ENCODE measurements at regions not wholly inside any gene's neighbourhood (a gene's known extent, or its start where the extent isn't known, plus 50 kb on each side); places are given as distances from the start of the nearest gene placed in this dataset.

- H3K79me2 ChIP-seq (replicated peaks; ENCODE audit: insufficient read depth) = no peaks in the 10 kb centered on the region
- Mint-ChIP-seq H3K4me1 (peaks cover 2% of the 10 kb centered on the region; the same call in 1 of the 3 replicates), H3K9me3 (no peaks in the 10 kb centered on the region), H3K4me3 (no peak overlapping the region), H3K36me3 (ENCODE audit: low read depth) (no peaks in the 10 kb centered on the region), H3K27me3 (ENCODE audit: insufficient read depth, low read depth, poor library complexity) (peaks cover 2% of the 10 kb centered on the region), H3K27ac (no peak overlapping the region)
- peaks cover 20% of the 10 kb centered on the region; the same call in 1 of the 2 replicates for H3K9me2 ChIP-seq (ENCODE audit: insufficient read depth)
- no peaks in the 10 kb centered on the region for H3F3A ChIP-seq (replicated peaks; ENCODE audit: low read depth)
- H3K27ac ChIP-seq (ENCODE audit: low read depth) = no peak overlapping the region
- H3K36me3 ChIP-seq (ENCODE audit: insufficient read depth) = no peaks in the 10 kb centered on the region
- no peak overlapping the region for H3K4me3 ChIP-seq
- DNase-seq (ENCODE audit: low spot score) (no peak), ATAC-seq (no peak)
- H3K4me2 ChIP-seq = no peak overlapping the region
- no peaks in the 10 kb centered on the region for H4K20me1 ChIP-seq (replicated peaks; ENCODE audit: insufficient read depth)
- H3K4me1 ChIP-seq (ENCODE audit: insufficient read depth) = no peaks in the 10 kb centered on the region
- TF ChIP-seq ZNF462 (CRISPR knock-in tag; IDR thresholded peaks at IDR 0.05) (no peak), ZNF114 (CRISPR knock-in tag; IDR thresholded peaks at IDR 0.05) (no peak), POLR2AphosphoS5 (IDR thresholded peaks at IDR 0.05; ENCODE audit: low read depth) (no peak), CREB1 (CRISPR knock-in tag; IDR thresholded peaks at IDR 0.05; ENCODE audit: low read depth) (no peak), NANOG (IDR thresholded peaks at IDR 0.05; ENCODE audit: borderline replicate concordance) (no peak), EZH2phosphoT487 (IDR thresholded peaks at IDR 0.05; ENCODE audit: unreplicated experiment) (no peak), CTCF (conservative IDR thresholded peaks at IDR 0.05; ENCODE audit: low read depth in 2 of 2) (no peak), REST (IDR thresholded peaks at IDR 0.05; ENCODE audit: unreplicated experiment) (no peak), EZH2 (IDR thresholded peaks at IDR 0.05; ENCODE audit: low read depth, unreplicated experiment) (no peak), ZNF331 (CRISPR knock-in tag; IDR thresholded peaks at IDR 0.05; ENCODE audit: low read depth) (no peak), ETS1 (IDR thresholded peaks at IDR 0.05) (no peak), STAT1 (IDR thresholded peaks at IDR 0.05; ENCODE audit: unreplicated experiment) (no peak), JUNB (IDR thresholded peaks at IDR 0.05; ENCODE audit: unreplicated experiment) (no peak)
- no peaks in the 10 kb centered on the region for H3K27me3 ChIP-seq (ENCODE audit: insufficient read depth)
- no peak overlapping the region for H2AFZ ChIP-seq
Observed at GRCh38 chr14:87368751-87369150, 624.2 kb downstream of the GALC start.

All from GM23338 (cell line).